SK-N-MC (cell line): ENCODE measurements at regions not wholly inside any gene's neighbourhood (a gene's known extent, or its start where the extent isn't known, plus 50 kb on each side); places are given as distances from the start of the nearest gene placed in this dataset.

Experiments
- EZH2 ChIP-seq: fragments of 200-600 bp; sonication (generic); IDR thresholded peaks from one replicate; pipeline ENCODE4 v1.6.1; 2017; ENCODE audit warnings: antibody characterized with exemption
- POLR2AphosphoS5 ChIP-seq: IDR thresholded peaks from 2 replicates; pipeline ENCODE4 v1.6.1; 2012; ENCODE audit warnings: mild to moderate bottlenecking, low read depth, low read length, borderline replicate concordance

DNA sequence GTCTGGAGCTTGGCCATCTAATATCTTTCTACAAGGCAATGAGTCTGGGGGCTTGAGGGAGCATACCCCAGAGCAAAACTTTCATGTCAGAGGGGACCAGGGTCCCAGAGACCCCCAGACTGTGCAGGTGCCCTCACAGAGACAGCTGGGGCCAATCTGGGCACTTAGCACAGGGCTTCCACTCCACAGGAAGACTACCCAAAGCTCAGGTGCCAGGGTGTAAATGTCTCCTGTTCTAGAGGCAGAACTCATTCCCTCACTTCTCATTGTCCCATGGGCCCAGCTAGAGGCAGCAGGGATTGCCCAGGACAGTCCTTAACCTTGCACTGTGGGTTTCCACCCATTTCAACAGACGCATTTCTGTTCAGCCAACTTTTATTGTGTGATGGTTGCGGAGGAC lies 246.9 kb downstream of the ACTR3B start:
- TF ChIP-seq EZH2: no peak
- no peak for TF ChIP-seq POLR2AphosphoS5
